ENCODE measurements at regions not wholly inside any gene's neighbourhood (a gene's known extent, or its start where the extent isn't known, plus 50 kb on each side); places are given as distances from the start of the nearest gene placed in this dataset.

GRCh38 chr2:409523-409922 is 121.6 kb upstream of the ALKAL2 start:
- no peak for DNase-seq
- WGBS, 3 donors, result 80 to 91% (median 89%) methylated on average over 4 of the region's 4 CpGs
- no peaks in the 10 kb centered on the region for H3K36me3 ChIP-seq (ENCODE audit: insufficient read depth in 1 of 2, low read depth in 1 of 2)
- H3K27me3 ChIP-seq (ENCODE audit: insufficient read depth in 3 of 3, low read length in 2 of 3), result no peaks in the 10 kb centered on the region
- ATAC-seq, result no peak
- no peaks in the 10 kb centered on the region for H3K4me1 ChIP-seq
- no peak for TF ChIP-seq CTCF (IDR thresholded peaks at IDR 0.05)
- H3K9me3 ChIP-seq, result peaks cover 4% of the 10 kb centered on the region
- no peak overlapping the region for H3K27ac ChIP-seq
- intact Hi-C loops (cut with DNase I), result no loop called here
- H3K4me3 ChIP-seq, result no peak overlapping the region

GRCh38 chr2:407630-408029 is 119.7 kb upstream of the ALKAL2 start:
- no peak for ATAC-seq
- Histone ChIP-seq H3K27me3 (ENCODE audit: insufficient read depth in 3 of 3, low read length in 2 of 3) (no peaks in the 10 kb centered on the region), H3K4me1 (no peaks in the 10 kb centered on the region), H3K4me3 (no peak overlapping the region), H3K36me3 (ENCODE audit: insufficient read depth in 1 of 2, low read depth in 1 of 2) (no peaks in the 10 kb centered on the region), H3K27ac (no peak overlapping the region), H3K9me3 (peaks cover 4% of the 10 kb centered on the region)
- no peak for TF ChIP-seq CTCF (IDR thresholded peaks at IDR 0.05)
- DNase-seq, result no peak
- 39 to 49% (median 45%) methylated on average over 9 of the region's 9 CpGs for WGBS, 3 donors
- intact Hi-C loops (cut with DNase I), result no loop called here

- Histone ChIP-seq H3K36me3 (ENCODE audit: insufficient read depth in 1 of 2, low read depth in 1 of 2) (no peaks in the 10 kb centered on the region), H3K27me3 (ENCODE audit: insufficient read depth in 3 of 3, low read length in 2 of 3) (no peaks in the 10 kb centered on the region), H3K4me1 (no peaks in the 10 kb centered on the region), H3K4me3 (no peak overlapping the region), H3K9me3 (no peaks in the 10 kb centered on the region), H3K27ac (no peak overlapping the region)
- DNase-seq (no peak), ATAC-seq (no peak)
- TF ChIP-seq CTCF (IDR thresholded peaks at IDR 0.05), result no peak
- intact Hi-C loops (cut with DNase I), result no loop called here
- 44 to 54% (median 44%) methylated on average over 4 of the region's 4 CpGs for WGBS, 3 donors
Measured at GRCh38 chr2:406876-407275, 119.0 kb upstream of the ALKAL2 start.

GRCh38 chr2:406231-406630 is 118.3 kb upstream of the ALKAL2 start:
- WGBS, 3 donors, result 74 to 78% (median 76%) methylated on average over 4 of the region's 4 CpGs
- intact Hi-C loops (cut with DNase I), result no loop called here

More at GRCh38 chr2:406231-406630, 118.3 kb upstream of the ALKAL2 start:
- Histone ChIP-seq H3K4me3 (no peak overlapping the region), H3K36me3 (ENCODE audit: insufficient read depth in 1 of 2, low read depth in 1 of 2) (no peaks in the 10 kb centered on the region), H3K9me3 (no peaks in the 10 kb centered on the region), H3K27me3 (ENCODE audit: insufficient read depth in 3 of 3, low read length in 2 of 3) (no peaks in the 10 kb centered on the region), H3K4me1 (no peaks in the 10 kb centered on the region), H3K27ac (no peak overlapping the region)
- ATAC-seq (no peak), DNase-seq (no peak)
- TF ChIP-seq CTCF (IDR thresholded peaks at IDR 0.05), result no peak
